ENCODE measurements at regions not wholly inside any gene's neighbourhood (a gene's known extent, or its start where the extent isn't known, plus 50 kb on each side); places are given as distances from the start of the nearest gene placed in this dataset.
A peak's percentile ranks its signal among the peaks of the same experiment; 100 is the strongest.

DNA sequence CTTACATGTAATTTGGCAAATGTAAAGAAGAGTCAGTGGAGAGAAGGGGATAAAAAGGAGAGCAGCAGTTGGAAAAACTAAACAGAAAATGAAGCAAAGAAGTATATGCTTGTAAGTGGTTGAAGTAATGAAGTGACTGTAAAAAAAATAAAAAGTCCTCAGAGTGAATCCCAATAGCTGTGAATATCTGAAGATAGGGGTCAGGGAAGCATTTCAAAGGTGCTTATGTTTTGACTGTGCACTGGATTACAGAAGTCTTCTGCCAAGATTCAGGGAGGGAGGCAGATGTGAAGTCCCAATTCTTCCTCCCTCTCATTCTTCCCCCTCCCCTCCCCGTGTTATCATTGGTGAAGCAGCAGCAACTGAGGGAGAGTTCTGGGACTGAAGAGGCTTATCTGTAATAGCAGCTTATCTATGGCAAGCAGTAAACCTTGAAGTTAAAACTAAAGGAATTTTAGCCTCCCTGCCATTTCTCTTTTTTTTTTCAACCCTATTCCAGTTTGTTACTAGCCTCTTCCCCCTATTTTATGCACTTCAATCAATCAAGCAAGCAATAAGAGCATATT lies 597.9 kb downstream of the IGSF11 start:
- DNase-seq (ENCODE audit: low spot score), result no peak

DNA sequence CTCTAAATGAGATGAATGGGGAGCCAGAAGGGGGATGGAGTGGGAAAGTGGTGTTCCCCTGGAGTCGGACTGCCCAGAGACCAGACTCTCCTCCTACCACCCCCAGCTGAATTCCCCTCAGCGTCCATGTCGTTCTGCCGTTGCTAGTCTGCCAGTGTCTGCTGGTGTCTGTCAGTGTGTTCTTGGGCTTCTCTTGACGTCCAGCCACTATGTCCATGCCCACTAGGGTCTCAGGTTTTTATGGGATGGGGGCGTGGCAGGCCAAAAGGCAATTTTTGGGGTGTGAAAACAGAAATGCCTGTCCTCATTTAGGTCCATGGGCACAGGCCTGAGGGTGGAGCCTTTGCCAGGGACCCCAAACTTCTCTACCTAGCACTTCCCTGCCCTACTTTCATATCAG lies 589.6 kb downstream of the IGSF11 start:
- DNase-seq (ENCODE audit: low spot score), result no peak

DNA sequence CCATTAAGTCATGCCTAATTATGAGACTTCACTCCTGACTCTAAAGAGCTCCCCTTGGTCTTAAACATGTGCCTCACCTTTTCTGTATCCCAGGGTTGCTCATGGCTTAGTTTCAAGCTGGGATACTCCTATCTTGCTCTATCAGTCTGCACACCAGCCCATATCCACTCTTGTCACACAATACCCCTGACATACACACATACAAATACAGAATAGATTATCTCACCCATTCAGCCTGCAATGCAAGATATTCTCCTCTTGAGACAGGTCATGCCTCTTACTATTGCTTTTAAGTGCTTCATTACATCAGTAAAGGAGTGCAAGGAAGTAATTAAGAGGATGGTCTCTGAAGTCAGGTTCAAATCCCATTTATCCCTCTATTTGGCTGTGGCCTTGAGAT lies 587.3 kb downstream of the IGSF11 start:
- DNase-seq (ENCODE audit: low spot score), result no peak

DNA sequence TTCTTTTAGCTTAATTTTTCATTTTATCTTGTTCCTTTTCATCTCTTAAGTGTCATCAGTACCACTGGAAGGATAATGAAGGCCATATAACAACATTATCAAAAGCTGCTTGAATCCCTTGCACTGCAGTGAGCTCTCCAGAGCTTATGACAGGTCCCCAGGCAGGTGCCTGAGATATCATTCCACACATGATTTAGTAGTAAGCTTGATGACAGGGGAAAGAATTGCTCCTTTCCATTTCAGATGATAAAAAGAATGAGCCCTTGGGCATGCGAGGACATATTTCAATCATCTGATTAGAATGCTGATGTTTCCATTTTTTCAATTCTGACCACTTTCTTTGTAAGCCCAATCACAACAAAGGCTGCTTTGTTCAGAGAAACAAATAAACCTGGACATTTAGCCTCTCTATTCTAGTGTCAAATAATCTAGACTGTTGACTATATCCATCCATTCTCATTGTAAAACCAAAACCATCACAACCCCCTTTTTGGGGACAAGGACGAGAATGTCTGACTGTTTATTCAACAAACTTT lies 567.8 kb downstream of the IGSF11 start:
- no peak for DNase-seq (ENCODE audit: low spot score)

DNA sequence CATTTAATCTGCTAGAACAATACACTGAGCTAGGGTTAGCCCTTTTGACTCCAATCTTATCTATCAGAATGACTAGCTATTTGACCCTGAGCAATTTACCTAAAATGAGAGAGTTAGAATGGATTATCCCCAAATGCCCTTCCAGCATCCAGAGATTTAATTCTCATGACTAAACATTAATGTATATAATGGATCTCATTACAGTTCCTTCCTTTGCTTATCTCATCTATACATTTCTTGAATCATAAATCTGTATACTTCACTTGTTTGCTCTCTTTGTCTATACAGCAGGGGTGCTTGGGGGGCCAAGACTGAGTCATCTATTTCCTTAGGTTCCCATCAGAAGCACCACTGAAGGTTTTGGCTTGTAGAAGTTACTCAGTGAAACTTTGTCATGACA lies 565.8 kb downstream of the IGSF11 start:
- DNase-seq (ENCODE audit: low spot score), result no peak

DNA sequence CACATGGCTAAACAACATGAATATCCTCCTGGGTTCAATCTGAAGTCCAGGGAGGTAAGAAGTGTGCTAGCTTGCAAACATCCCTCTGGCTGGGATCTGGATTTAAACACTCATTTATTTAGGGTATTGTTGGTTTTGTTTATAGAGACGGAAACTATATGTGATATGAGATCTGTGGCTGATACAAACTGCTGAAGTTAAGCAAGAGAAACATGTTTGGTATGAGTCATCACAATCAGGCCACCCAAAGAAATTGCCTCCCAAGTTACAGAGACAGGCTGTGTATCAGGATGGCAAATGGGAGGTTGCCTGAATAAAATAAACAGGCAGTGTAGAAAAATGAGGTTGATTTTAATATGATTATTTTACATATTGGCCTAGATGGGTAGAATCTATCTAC lies 562.1 kb downstream of the IGSF11 start:
- no peak for DNase-seq (ENCODE audit: low spot score)

DNA sequence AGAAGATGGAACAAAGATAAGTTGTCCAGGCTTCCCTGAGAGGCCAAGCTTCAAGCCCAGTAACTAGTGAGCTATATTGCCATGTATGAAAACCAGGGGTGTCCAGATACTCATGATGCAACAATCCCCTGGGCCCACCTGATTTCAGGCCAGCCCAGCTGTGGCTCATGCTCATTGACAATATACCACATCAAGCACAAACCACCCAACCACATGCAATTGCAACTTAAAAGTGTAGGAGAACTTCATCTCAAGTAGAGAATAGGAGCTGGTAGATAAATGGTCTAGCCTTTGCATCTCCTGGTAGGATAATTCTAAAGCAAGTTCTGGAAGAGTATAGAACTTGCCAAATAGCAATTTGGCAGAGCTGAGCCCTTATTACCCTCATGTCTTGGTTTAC lies 561.3 kb downstream of the IGSF11 start:
- DNase-seq (ENCODE audit: low spot score), result no peak

DNA sequence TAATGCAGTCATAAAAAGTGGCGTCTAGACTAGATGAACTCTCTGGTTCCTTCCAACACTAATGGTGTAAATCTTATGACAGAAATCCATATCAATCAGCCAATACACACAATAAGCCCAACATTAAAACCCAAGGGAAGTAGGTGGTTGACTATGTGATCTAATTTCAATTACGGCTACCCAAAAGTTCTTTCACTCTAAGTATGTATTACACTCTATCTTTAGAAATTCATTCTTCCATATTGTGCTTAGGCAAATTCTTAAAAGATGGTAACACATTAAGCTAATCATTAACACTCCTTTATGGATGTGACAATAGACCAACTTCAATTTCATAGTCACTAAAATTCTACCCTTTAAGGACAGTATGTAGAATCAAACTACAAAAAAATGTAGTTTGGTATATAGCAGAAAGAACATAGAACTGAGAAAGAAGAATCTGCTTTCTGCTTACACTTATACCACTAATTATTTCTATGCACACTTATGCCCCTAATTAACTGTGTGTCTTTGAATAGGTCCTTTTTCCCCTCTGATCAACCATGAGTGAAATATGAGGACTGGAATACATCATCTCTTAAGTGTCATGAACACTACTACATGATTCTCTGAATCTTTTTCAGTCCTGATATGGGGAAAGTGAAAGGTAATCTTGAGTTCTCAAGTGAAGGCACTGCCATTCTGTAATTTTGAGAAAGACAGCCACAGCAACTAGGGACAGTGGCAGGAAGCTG lies 557.6 kb downstream of the IGSF11 start:
- DNase-seq (ENCODE audit: low spot score), result no peak

DNA sequence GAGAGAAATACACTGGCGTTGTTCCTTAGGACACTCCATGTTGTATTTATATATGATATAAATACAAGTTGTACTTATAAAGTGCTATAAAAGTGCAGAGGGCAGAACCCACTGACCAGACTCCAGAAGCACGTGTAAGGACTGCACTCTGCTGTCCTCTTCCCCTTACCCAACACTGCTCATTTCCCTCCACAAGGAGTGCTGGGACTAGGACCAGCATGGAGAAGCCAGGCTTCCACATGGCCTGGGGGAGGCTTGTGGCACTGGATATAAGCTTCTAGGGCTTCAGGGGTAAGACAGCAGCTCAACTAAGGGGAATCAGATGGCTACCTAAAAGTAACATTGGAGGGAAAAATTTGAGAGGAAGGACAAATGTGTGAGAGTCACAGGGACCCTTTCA lies 556.9 kb downstream of the IGSF11 start:
- no peak for DNase-seq (ENCODE audit: low spot score)

DNA sequence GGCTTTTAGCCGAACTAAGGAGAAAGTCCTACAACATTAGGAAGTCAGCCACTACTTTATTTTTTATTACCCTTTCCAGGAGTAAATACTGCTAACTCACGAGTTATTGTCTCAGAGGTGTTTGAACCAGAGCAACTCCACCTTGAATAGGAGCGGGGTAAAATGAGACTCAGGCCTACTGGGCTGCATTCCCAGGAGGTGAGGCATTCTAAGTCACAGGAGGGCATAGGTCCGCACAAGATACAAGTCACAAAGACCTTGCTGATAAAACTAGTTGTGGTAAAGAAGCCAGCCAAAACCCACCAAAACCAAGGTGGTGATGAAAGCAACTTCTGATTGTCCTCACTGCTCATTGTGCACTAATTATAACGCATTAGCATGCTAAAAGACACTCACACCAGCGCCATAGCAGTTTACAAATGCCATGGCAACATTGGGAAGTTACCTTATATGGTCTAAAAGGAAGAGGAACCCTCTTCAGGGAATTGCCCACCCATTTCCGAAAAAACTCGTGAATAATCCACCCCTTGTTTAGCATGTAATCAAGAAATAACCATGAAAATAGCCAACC lies 555.9 kb downstream of the IGSF11 start:
- no peak for DNase-seq (ENCODE audit: low spot score)

DNA sequence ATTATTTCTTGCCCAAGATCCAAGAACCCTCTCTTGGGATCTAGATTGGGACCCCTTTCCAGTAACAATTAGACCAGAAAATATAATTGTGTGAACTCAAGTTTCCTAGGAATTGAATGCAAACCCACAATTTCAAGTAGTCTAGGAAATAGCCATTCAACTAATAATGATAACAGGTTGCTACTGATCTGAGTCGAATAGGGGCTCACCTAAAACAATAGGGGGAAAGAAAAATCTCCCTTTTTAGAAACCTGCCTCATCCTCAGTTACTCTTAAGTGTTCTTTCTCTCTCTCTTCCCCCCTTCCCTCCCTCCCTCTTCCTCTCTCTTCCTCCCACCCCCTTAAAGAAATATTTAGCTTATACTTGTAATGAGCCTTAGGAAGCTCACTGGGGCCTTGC lies 555.3 kb downstream of the IGSF11 start:
- DNase-seq (ENCODE audit: low spot score), result no peak

DNA sequence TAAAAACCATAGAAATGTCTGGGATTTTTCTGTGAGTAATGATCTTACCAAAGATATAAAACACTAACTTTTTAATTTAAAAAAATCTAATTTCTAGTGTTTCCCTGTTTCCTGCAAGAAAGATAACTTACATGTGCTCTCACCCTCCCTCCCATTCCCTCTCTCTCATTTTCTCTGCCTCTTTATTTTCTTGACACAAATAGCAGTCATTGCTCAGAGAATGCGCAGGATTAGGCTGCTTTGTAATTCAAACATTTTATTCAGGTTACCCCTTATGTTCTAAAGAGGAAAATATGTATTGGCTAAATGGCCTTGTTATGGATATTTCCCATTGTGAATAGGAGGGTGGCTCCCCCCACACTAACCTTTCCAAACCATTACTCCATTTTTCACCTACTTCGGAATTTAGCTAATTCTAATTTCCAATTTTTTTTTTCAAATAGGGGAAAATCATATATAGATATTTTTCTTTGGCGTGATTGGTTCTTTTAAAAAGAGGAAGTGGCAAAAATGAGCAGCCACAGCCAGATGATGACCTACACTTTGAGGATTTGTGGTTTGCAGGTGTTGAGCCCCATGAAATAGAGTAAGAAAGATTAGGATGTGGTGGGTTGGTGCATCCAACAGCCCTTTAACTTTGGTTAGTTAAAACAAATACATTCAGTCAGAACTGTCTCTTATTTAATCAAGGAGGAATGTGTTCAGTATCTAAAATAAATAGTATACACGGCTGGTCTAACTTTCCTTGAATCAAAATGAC lies 554.4 kb downstream of the IGSF11 start:
- DNase-seq (ENCODE audit: low spot score), result no peak

DNA sequence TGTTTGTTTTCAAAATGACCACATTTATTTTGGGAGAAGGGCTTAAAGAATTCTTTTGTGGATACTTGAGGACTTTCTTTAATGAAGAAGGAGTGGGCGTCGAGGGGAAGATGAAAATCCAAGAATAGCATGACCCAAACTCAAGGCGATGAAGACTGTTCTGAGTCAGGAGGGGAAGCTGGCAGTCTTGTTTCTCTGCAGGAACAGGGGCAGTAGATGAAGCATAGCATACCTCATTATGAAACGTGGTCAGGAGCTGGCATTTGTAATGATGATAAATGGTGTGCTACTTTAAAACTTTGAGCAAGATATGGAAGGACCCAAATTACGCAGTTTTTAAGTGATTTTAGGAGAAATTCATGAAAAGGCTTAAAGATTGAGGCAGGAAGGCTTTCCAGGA lies 549.0 kb downstream of the IGSF11 start:
- no peak for DNase-seq (ENCODE audit: low spot score)

DNA sequence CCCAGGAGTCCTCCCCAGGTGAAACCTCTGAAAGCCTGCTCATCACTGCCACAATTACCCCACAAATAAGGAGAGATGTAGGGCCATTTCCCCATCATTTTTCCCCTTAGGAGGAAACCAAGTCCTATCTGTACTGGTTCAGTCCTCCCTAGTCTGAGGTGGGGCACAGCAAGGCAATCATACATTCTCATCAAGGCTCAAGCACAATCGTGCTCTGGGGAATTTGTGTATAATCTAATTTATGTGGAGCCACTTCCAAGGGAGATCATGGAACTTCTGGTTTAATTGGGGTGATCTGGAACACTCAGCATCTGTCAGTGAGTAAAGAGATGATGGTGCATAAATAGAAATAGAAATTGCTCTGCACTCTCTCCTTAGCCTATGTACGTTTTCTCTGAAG lies 546.9 kb downstream of the IGSF11 start:
- DNase-seq (ENCODE audit: low spot score), result no peak

DNA sequence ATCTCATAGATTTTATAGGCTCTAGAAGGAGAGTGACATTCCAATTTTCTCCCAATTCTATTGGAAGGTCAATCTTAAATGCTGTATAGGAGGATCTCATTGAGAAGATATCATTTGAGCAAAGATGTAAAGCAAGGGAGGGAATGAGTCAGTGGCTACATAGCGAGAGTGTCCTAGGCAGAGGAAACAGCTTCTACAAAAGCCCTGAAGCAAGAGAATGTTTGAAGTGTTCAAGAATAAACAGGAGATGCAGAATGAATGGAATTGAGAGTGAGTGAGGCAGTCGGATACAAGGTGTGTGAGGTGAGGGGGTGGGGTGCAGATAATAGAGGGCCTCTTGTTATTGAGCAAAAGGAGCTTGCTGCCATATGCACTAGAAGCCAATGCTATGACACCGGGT lies 545.9 kb downstream of the IGSF11 start:
- no peak for DNase-seq (ENCODE audit: low spot score)

DNA sequence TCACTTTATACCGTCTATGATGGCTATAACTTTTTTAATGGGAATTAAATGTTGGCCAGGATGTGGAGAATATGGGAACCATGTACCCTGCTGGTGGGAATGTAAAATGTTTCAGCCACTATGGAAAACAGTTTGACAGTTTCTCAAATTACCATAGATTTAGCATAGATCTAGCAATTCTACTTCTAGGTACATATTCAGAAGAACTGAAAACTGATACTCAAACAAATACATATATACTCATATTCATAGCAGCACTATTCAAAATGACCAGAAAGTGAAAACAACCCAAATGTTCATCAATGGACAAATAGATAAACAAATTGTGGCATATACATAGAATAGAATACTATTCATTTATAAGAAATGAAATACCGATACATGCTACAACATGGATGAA lies 539.4 kb downstream of the IGSF11 start:
- no peak for DNase-seq (ENCODE audit: low spot score)

DNA sequence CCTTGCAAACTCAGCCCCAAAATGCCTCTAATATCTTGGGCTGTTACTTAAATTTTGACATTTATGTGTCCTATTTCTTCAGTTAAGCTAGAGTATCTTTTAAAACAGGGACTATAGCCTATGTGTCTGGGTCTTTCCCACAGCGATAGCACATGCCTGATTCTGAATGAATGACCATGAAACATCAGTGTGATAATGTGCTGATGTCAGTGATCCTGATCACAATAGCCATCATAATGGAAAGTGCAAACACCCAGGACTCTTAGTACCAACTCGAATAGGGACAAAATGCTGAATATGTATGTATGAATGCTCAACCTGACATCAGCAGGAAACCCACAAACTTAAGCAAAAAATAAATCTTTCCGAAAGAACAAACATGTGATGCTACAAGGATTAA lies 537.4 kb downstream of the IGSF11 start:
- no peak for DNase-seq (ENCODE audit: low spot score)

DNA sequence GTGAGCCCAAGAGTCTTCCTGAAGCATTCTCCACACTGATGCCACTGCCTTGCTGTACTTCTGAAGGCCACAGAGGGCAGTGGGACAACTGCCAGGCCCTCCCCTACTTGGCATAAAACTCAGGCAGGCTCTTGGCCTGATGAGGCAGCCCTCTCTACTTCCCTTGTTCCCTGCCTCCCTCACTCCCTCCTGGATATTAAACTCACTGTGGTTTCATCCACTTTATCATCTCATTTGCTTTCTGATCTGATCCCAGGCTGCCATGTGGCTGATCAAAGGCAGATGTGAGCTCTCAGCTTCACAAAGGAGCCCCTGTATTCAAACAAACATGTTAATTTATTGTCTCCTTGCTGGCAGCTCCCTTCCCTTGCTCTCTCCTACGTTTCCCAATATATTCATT lies 533.5 kb downstream of the IGSF11 start:
- peak; percentile 41 for DNase-seq (ENCODE audit: low spot score)

DNA sequence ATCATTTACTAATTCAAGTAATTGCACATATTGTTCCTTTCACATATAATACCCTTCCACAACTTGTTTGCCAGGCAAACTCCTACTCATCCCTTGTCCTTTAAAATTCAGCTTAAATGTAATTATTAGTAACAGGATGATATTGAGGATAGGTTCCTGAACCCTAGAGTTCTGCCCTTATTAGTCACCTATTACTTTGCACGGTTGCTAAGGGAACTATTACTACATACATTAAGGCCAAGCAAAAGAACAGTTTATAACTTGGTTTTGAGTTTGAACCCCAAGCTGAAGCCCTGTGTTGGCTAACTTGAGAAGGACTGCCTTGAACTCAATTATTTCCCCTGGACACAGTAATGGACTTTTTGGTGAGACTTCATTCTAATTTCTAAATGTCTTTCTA lies 529.7 kb downstream of the IGSF11 start:
- DNase-seq (ENCODE audit: low spot score), result no peak

DNA sequence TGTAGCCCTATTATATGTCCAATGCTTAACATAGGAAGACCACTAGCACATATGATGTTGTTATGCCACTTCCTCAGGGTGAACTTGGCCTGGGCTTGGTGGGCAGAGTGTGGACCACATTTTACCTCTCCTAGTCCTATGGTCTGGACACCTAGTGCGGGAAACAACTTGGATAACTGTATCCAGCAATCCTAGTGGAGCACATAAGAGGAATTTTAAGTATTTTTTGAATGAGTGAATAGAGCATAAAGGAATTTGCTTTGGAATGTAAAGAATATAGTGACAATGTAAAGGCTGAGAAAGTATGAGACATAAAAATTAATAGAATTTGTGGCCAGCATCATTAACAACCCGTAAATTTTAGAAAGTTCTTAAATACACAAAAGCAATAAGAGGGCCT lies 528.9 kb downstream of the IGSF11 start:
- no peak for DNase-seq (ENCODE audit: low spot score)

DNA sequence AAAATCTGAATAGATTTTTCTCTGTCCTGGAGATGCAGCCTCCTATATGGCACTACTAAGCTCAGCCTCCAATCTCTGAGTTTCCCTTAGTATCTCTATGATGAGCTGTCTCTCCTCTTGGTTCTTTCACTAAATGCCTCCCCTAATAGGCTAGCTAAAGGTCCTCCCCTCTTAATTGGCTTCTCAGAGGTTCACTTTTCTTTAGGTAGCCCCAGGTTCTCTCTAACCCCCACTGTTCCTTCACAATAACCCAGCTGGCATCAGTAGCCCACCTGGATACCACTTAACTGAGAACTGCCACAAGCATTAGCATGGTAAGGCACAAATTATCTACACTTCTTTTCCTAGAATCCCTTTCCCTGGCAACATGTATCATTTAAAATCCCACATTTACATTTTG lies 523.2 kb downstream of the IGSF11 start:
- DNase-seq (ENCODE audit: low spot score), result no peak

DNA sequence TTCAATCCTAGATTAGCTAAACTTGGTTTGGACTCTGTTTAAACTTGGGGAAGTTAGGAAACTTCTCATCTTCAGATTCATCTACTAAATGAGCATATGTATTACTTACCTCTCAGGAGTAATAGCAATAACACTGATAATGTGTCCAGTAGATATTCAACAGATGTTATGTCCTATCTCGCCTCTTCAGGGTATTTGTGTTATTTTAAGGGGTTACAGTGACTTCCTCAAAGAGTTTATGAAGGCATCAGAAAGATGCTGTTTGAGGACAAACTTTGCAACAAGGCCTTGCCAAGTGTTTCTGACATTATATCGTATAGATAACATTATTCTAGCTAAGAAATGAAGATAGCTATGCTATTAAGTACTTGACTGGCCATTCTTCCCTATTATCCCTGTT lies 522.3 kb downstream of the IGSF11 start:
- DNase-seq (ENCODE audit: low spot score), result no peak

DNA sequence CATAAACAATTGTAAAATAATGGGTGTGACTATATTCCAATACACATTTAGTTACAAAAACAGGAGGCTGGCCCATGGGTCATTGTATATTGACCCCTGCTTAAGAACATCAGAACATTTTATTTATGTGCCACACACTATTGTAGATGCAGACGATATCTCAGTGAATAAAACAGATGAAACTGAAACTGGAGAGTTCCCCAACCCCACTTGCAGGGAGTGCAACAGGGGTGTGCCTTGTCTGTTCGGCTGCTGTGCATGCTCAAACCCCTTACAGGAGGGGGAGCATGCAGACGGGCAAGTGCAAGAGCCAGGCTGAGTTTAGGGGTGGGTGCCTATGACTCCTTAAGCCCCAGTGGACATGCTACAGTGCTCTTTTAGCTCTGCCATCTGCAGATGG lies 509.6 kb downstream of the IGSF11 start:
- DNase-seq (ENCODE audit: low spot score), result no peak
